Astrocyte (in vitro differentiated cells and primary cell): ENCODE measurements at regions not wholly inside any gene's neighbourhood (a gene's known extent, or its start where the extent isn't known, plus 50 kb on each side); places are given as distances from the start of the nearest gene placed in this dataset.

Source experiments
- DNase-seq: peaks from one replicate; pipeline ENCODE4 v3.0.0-alpha.2; 2010; ENCODE audit warnings: low read depth
- FAIRE-seq: peaks from 2 replicates; lab custom pipeline; 2011; peaks lifted over from hg19 to GRCh38; lab: Jason Lieb, UNC
- H2AFZ ChIP-seq: 2 replicates; pipeline ENCODE4 v1.6.0; 2012; ENCODE audit warnings: low read depth, low read length, inconsistent platforms
- H3K27ac ChIP-seq: 2 replicates; pipeline ENCODE4 v1.5.1; 2011; ENCODE audit warnings: low read depth, low read length, inconsistent platforms
- H3K27me3 ChIP-seq: 2 replicates; pipeline ENCODE4 v1.6.0; 2011; ENCODE audit warnings: low read length, inconsistent platforms; ENCODE audit not compliant: insufficient read depth
- H3K36me3 ChIP-seq: 2 replicates; pipeline ENCODE4 v1.5.1; 2011; ENCODE audit warnings: low read length, inconsistent platforms; ENCODE audit not compliant: insufficient read depth
- H3K4me1 ChIP-seq: 2 replicates; pipeline ENCODE4 v1.5.1; 2011; ENCODE audit warnings: low read length, inconsistent platforms; ENCODE audit not compliant: insufficient read depth
- H3K4me2 ChIP-seq: 2 replicates; pipeline ENCODE4 v1.6.0; 2012; ENCODE audit warnings: low read length, inconsistent platforms
- H3K4me3 ChIP-seq: 2 replicates; pipeline ENCODE4 v1.5.1; 2011; ENCODE audit warnings: low read depth, mild to moderate bottlenecking, low read length, inconsistent platforms; ENCODE audit not compliant: insufficient read depth
- H3K79me2 ChIP-seq: 2 replicates; pipeline ENCODE4 v1.6.0; 2012; ENCODE audit warnings: mild to moderate bottlenecking, low read length, inconsistent platforms; ENCODE audit not compliant: insufficient read depth
- H3K9ac ChIP-seq: 2 replicates; pipeline ENCODE4 v1.6.0; 2012; ENCODE audit warnings: mild to moderate bottlenecking, low read length, inconsistent platforms
- H3K9me3 ChIP-seq: 2 replicates; pipeline ENCODE4 v1.5.1; 2012; ENCODE audit warnings: low read depth, mild to moderate bottlenecking, low read length, inconsistent platforms; ENCODE audit not compliant: insufficient read depth
- H4K20me1 ChIP-seq: 2 replicates; pipeline ENCODE4 v1.6.0; 2012; ENCODE audit warnings: low read length, inconsistent platforms; ENCODE audit not compliant: insufficient read depth
- H3K27ac Mint-ChIP-seq: one replicate; pipeline ENCODE4 v1.8.0; 2021; ENCODE audit warnings: mild to moderate bottlenecking, mixed read lengths; ENCODE audit not compliant: unreplicated experiment
- H3K27me3 Mint-ChIP-seq: one replicate; pipeline ENCODE4 v1.8.0; 2021; ENCODE audit warnings: low read depth, mixed read lengths; ENCODE audit not compliant: unreplicated experiment
- H3K36me3 Mint-ChIP-seq: one replicate; pipeline ENCODE4 v1.8.0; 2021; ENCODE audit warnings: low read depth, mixed read lengths; ENCODE audit not compliant: unreplicated experiment
- H3K4me1 Mint-ChIP-seq: one replicate; pipeline ENCODE4 v1.8.0; 2021; ENCODE audit warnings: low read depth, mixed read lengths; ENCODE audit not compliant: unreplicated experiment
- H3K4me3 Mint-ChIP-seq: one replicate; pipeline ENCODE4 v1.8.0; 2021; ENCODE audit warnings: mild to moderate bottlenecking, moderate library complexity, mixed read lengths; ENCODE audit not compliant: unreplicated experiment
- H3K9me3 Mint-ChIP-seq: one replicate; pipeline ENCODE4 v1.8.0; 2021; ENCODE audit warnings: mild to moderate bottlenecking, mixed read lengths; ENCODE audit not compliant: unreplicated experiment
- CTCF ChIP-seq: IDR thresholded peaks from 2 replicates; pipeline ENCODE4 v1.5.1; 2011; ENCODE audit warnings: low read depth, mild to moderate bottlenecking, inconsistent platforms, low read length, moderate library complexity; ENCODE audit not compliant: insufficient read depth
- EZH2 ChIP-seq: IDR thresholded peaks from 2 replicates; pipeline ENCODE4 v1.6.1; 2012; ENCODE audit warnings: mild to moderate bottlenecking, low read length, inconsistent platforms; ENCODE audit not compliant: insufficient read depth

- H3K27ac Mint-ChIP-seq = no peak overlapping the region
- H3K27ac ChIP-seq = no peak overlapping the region
- no peaks in the 10 kb centered on the region for H3K27me3 Mint-ChIP-seq
- no peak overlapping the region for H3K4me3 ChIP-seq
- no peaks in the 10 kb centered on the region for H3K36me3 ChIP-seq
- no peaks in the 10 kb centered on the region for H4K20me1 ChIP-seq
- H3K4me1 Mint-ChIP-seq = no peaks in the 10 kb centered on the region
- H3K79me2 ChIP-seq = no peaks in the 10 kb centered on the region
- H2AFZ ChIP-seq = no peak overlapping the region
- H3K27me3 ChIP-seq = no peaks in the 10 kb centered on the region
- no peak overlapping the region for H3K9ac ChIP-seq
- TF ChIP-seq EZH2 = no peak
- TF ChIP-seq CTCF = no peak
- no peaks in the 10 kb centered on the region for H3K4me1 ChIP-seq
- no peak overlapping the region for H3K4me3 Mint-ChIP-seq
- no peaks in the 10 kb centered on the region for H3K9me3 Mint-ChIP-seq
- FAIRE-seq = no peak
- no peaks in the 10 kb centered on the region for H3K9me3 ChIP-seq
- no peak overlapping the region for H3K4me2 ChIP-seq
- no peaks in the 10 kb centered on the region for H3K36me3 Mint-ChIP-seq
- no peak for DNase-seq
Observed at GRCh38 chr12:98037401-98038140, 477.8 kb upstream of the TMPO start.

DNA sequence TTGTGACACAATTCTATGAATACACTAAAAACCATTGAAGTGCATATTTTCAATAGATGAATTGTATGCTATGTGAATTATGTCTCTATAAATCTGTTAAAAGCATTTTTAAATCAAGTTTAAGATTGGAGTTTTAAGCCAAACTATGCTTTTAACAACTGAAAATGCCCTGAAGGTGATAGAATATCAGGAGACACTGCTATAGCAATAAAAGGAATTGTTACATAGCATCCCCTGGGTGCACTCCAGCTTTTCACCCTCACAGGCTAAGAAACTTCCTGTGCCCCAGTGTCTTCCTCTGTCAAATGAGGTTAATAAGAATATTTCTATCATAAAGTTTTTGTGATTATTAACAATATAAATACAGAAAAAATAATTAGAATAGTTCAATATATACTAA lies 472.7 kb upstream of the TMPO start:
- H3K9me3 Mint-ChIP-seq = no peaks in the 10 kb centered on the region
- H3K4me3 Mint-ChIP-seq = no peak overlapping the region
- H3K79me2 ChIP-seq = no peaks in the 10 kb centered on the region

More for the DNA sequence above, 472.7 kb upstream of the TMPO start:
- DNase-seq (no peak), FAIRE-seq (no peak)
- H2AFZ ChIP-seq = no peak overlapping the region
- no peak overlapping the region for H3K9ac ChIP-seq
- Mint-ChIP-seq H3K27ac (no peak overlapping the region), H3K4me1 (no peaks in the 10 kb centered on the region), H3K27me3 (no peaks in the 10 kb centered on the region), H3K36me3 (no peaks in the 10 kb centered on the region)
- H3K4me3 ChIP-seq = no peak overlapping the region
- H4K20me1 ChIP-seq = no peaks in the 10 kb centered on the region
- H3K36me3 ChIP-seq = no peaks in the 10 kb centered on the region
- no peaks in the 10 kb centered on the region for H3K9me3 ChIP-seq
- TF ChIP-seq CTCF (no peak), EZH2 (no peak)
- no peaks in the 10 kb centered on the region for H3K27me3 ChIP-seq
- H3K4me2 ChIP-seq = no peak overlapping the region
- H3K4me1 ChIP-seq = no peaks in the 10 kb centered on the region
- no peak overlapping the region for H3K27ac ChIP-seq
